ENCODE measurements at regions not wholly inside any gene's neighbourhood (a gene's known extent, or its start where the extent isn't known, plus 50 kb on each side); places are given as distances from the start of the nearest gene placed in this dataset.

- peak in 1 of 4 donors; percentile 3 for DNase-seq (ENCODE audit: low read depth in 4 of 4, low spot score in 2 of 4)
Observed at GRCh38 chr2:226583715-226584114, 215.9 kb downstream of the IRS1 start.

- DNase-seq (ENCODE audit: low read depth in 4 of 4, low spot score in 2 of 4), result no peak
Observed at GRCh38 chr2:226581661-226582060, 218.0 kb downstream of the IRS1 start.

- DNase-seq (ENCODE audit: low read depth in 4 of 4, low spot score in 2 of 4), result no peak
Observed at GRCh38 chr2:226581004-226581403, 218.6 kb downstream of the IRS1 start.

- no peak for DNase-seq (ENCODE audit: low read depth in 4 of 4, low spot score in 2 of 4)
Observed at GRCh38 chr2:226580403-226580802, 219.2 kb downstream of the IRS1 start.

GRCh38 chr2:226579519-226579918, 220.1 kb downstream of the IRS1 start:
- DNase-seq (ENCODE audit: low read depth in 4 of 4, low spot score in 2 of 4), result no peak

GRCh38 chr2:226578879-226579278, 220.7 kb downstream of the IRS1 start:
- no peak for DNase-seq (ENCODE audit: low read depth in 4 of 4, low spot score in 2 of 4)

- no peak for DNase-seq (ENCODE audit: low read depth in 4 of 4, low spot score in 2 of 4)
Observed at GRCh38 chr2:226578373-226578772, 221.2 kb downstream of the IRS1 start.

GRCh38 chr2:226575928-226576327, 223.7 kb downstream of the IRS1 start:
- DNase-seq (ENCODE audit: low read depth in 4 of 4, low spot score in 2 of 4), result no peak

GRCh38 chr2:226573158-226573557, 226.5 kb downstream of the IRS1 start:
- no peak for DNase-seq (ENCODE audit: low read depth in 4 of 4, low spot score in 2 of 4)

GRCh38 chr2:226564667-226565066, 235.0 kb downstream of the IRS1 start:
- DNase-seq (ENCODE audit: low read depth in 4 of 4, low spot score in 2 of 4), result no peak

GRCh38 chr2:226561962-226562361, 237.7 kb downstream of the IRS1 start:
- DNase-seq (ENCODE audit: low read depth in 4 of 4, low spot score in 2 of 4), result no peak

- no peak for DNase-seq (ENCODE audit: low read depth in 4 of 4, low spot score in 2 of 4)
Observed at GRCh38 chr2:226560325-226560724, 239.3 kb downstream of the IRS1 start.

GRCh38 chr2:226559536-226559935, 240.1 kb downstream of the IRS1 start:
- no peak for DNase-seq (ENCODE audit: low read depth in 4 of 4, low spot score in 2 of 4)

GRCh38 chr2:226558418-226558817, 241.2 kb downstream of the IRS1 start:
- DNase-seq (ENCODE audit: low read depth in 4 of 4, low spot score in 2 of 4), result no peak

- DNase-seq (ENCODE audit: low read depth in 4 of 4, low spot score in 2 of 4), result no peak
Observed at GRCh38 chr2:226556050-226556449, 243.6 kb downstream of the IRS1 start.

- no peak for DNase-seq (ENCODE audit: low read depth in 4 of 4, low spot score in 2 of 4)
Observed at GRCh38 chr2:226554701-226555100, 244.9 kb downstream of the IRS1 start.

GRCh38 chr2:226553333-226553732, 246.3 kb downstream of the IRS1 start:
- DNase-seq (ENCODE audit: low read depth in 4 of 4, low spot score in 2 of 4), result no peak

- no peak for DNase-seq (ENCODE audit: low read depth in 4 of 4, low spot score in 2 of 4)
Observed at GRCh38 chr2:226552571-226553285, 246.9 kb downstream of the IRS1 start.

- DNase-seq (ENCODE audit: low read depth in 4 of 4, low spot score in 2 of 4), result no peak
Observed at GRCh38 chr2:226551522-226552250, 247.9 kb downstream of the IRS1 start.

GRCh38 chr2:226550801-226551200, 248.8 kb downstream of the IRS1 start:
- DNase-seq (ENCODE audit: low read depth in 4 of 4, low spot score in 2 of 4), result no peak

- no peak for DNase-seq (ENCODE audit: low read depth in 4 of 4, low spot score in 2 of 4)
Observed at GRCh38 chr2:226548732-226549131, 250.9 kb downstream of the IRS1 start.

GRCh38 chr2:226544596-226545210, 254.9 kb downstream of the IRS1 start:
- DNase-seq (ENCODE audit: low read depth in 4 of 4, low spot score in 2 of 4), result no peak

Measured in left renal cortex interstitium (tissue), 4 donors.